Common myeloid progenitor, CD34-positive (primary cell): ENCODE measurements at regions not wholly inside any gene's neighbourhood (a gene's known extent, or its start where the extent isn't known, plus 50 kb on each side); places are given as distances from the start of the nearest gene placed in this dataset.

ENCODE experiments used
- CTCF ChIA-PET: fragments of 350-600 bp; sonication (Branson Sonifier 250); formaldehyde crosslinking; loops from one replicate; lab custom pipeline; 2021; ENCODE audit warnings: antibody characterized with exemption; lab: Charles Lee
- POLR2A ChIA-PET: fragments of 350-600 bp; sonication (Branson Sonifier 250); formaldehyde crosslinking; loops from one replicate; lab custom pipeline; 2021; ENCODE audit warnings: antibody characterized with exemption; lab: Charles Lee
- DNase-seq, 3 donors: peaks; one replicate each; pipeline versions ENCODE4 v3.0.0 to v3.0.0-alpha.2; 2013
- H3K27ac ChIP-seq, 2 experiments: 1 replicate in 1 of 2; 2 replicates in 1 of 2; pipeline ENCODE4 v1.7.0; 2013; ENCODE audit warnings: inconsistent platforms in 2 of 2, low read length in 2 of 2, mild to moderate bottlenecking in 2 of 2, low read depth in 1 of 2, moderate library complexity in 1 of 2; ENCODE audit not compliant: severe bottlenecking in 2 of 2, insufficient read depth in 1 of 2, poor library complexity in 1 of 2
- H3K27me3 ChIP-seq, 5 experiments: replicated peaks in 2 of 5; 1 replicate in 3 of 5; 2 replicates in 2 of 5; pipeline versions ENCODE4 v1.6.1 to v1.7.0; 2013; ENCODE audit warnings: low read length in 4 of 5, mild to moderate bottlenecking in 2 of 5, moderate library complexity in 2 of 5, inconsistent platforms in 1 of 5; ENCODE audit not compliant: insufficient read depth in 5 of 5, control insufficient read depth in 4 of 5
- H3K36me3 ChIP-seq, 4 experiments: 1 replicate in 2 of 4; 2 replicates in 2 of 4; pipeline versions ENCODE4 v1.6.1 to v1.7.0; 2013; ENCODE audit warnings: low read length in 3 of 4, control low read depth in 1 of 4, mild to moderate bottlenecking in 1 of 4; ENCODE audit not compliant: control insufficient read depth in 4 of 4, insufficient read depth in 4 of 4
- H3K4me1 ChIP-seq, 4 experiments: 1 replicate in 3 of 4; 2 replicates in 1 of 4; pipeline versions ENCODE4 v1.6.1 to v1.7.1; 2013; ENCODE audit warnings: low read length in 3 of 4, mild to moderate bottlenecking in 3 of 4, control low read depth in 1 of 4, inconsistent platforms in 1 of 4, moderate library complexity in 1 of 4; ENCODE audit not compliant: control insufficient read depth in 4 of 4, insufficient read depth in 4 of 4; ENCODE audit errors: control extremely low read depth in 1 of 4
- H3K4me3 ChIP-seq, 7 experiments: 1 replicate in 4 of 7; 2 replicates in 3 of 7; pipeline versions ENCODE4 v1.5.1 to v1.7.0; 2013; ENCODE audit warnings: mild to moderate bottlenecking in 7 of 7, low read length in 6 of 7, moderate library complexity in 6 of 7, inconsistent platforms in 2 of 7, low read depth in 2 of 7, control low read depth in 1 of 7; ENCODE audit not compliant: insufficient read depth in 4 of 7, control insufficient read depth in 1 of 7; ENCODE audit errors: extremely low read depth in 1 of 7
- H3K9me3 ChIP-seq, 5 experiments: 1 replicate in 4 of 5; 2 replicates in 1 of 5; pipeline versions ENCODE4 v1.6.1 to v1.7.1; 2013; ENCODE audit warnings: low read length in 4 of 5, mild to moderate bottlenecking in 2 of 5, inconsistent platforms in 1 of 5, low read depth in 1 of 5, moderate library complexity in 1 of 5; ENCODE audit not compliant: control insufficient read depth in 4 of 5, insufficient read depth in 2 of 5; ENCODE audit errors: control extremely low read depth in 1 of 5
- WGBS: methylation state at CpG from one replicate; pipeline ENCODE4 v1.1.5; 2013; ENCODE audit not compliant: insufficient coverage; 5-methylcytosine and 5-hydroxymethylcytosine counted together

DNA sequence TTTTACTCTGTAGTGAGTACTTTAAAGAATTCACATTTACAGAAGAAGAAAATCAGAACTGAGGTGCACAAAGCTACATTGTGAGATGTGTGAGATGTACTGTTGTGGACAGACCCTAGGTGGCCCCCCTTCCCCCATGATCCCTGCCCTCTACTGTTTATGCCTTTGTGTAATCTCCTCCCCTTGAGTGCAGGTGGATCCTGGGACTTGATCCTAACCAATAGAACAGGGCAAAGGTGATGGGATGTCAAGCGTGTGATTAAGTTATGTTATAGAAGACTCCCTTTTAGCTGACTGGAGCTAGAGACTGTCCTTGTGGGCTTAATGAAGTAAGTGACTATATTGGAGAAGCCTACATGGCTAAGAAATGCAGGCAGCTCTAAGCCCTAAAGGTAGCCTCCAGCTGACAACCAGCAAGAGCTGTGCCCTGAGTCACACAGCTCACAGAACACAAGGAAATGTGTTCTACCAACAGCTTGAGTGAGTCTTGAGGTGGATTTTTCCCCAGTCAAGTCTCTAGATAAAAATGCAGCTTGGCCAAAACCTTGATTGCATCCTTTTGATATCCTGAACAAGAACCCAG lies 225.2 kb upstream of the LEF1 start:
- POLR2A ChIA-PET: interaction anchor here (0.6 kb wide), 1 partner anchor 9 kb away, joined by 3 read pairs; no protein-coding TSS in a partner anchor
- H3K4me3 ChIP-seq: no peak overlapping the region
- no peak overlapping the region for H3K27ac ChIP-seq
- CTCF ChIA-PET: no interaction called here
- 100% methylated on average over 1 of the region's 1 CpG for WGBS
- H3K36me3 ChIP-seq: no peaks in the 10 kb centered on the region
- no peaks in the 10 kb centered on the region for H3K4me1 ChIP-seq
- no peaks in the 10 kb centered on the region for H3K9me3 ChIP-seq
- no peak for DNase-seq
- H3K27me3 ChIP-seq: no peaks in the 10 kb centered on the region

DNA sequence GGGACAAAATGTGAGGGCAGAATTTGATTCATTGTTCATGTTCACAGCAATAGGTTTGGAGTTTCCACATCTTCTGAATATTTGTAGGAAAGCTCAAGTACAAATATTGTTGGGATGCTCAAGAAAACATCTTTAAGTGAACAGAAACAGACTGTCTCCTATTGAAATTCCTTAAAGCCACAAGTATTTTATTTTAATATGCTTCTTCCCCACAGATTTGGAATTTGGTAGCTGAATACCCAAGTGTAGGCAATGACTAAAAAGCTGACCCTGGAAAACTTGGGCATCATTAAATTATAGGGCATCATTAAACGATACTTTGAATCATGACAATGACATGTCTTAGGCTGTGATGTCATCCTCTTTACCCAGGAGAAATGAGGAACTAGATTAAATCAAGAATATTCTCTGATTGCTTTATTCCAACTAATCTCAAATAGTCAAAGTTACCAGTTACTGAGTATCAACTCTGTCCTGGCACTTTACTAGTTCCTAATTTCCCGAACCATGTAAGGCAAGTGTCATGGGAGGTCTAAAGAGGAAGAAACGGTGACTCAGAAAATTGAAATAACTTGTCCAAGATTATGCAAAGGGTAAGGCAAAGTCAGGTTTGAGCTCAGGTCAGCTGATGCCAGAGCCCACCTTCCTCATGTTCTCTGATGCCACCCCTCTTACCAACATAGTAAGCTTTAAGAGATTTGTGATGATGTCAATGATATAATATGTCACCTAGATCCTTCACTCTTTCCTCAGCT lies 223.1 kb upstream of the LEF1 start:
- Histone ChIP-seq H3K27ac (no peak overlapping the region), H3K9me3 (no peaks in the 10 kb centered on the region), H3K36me3 (no peaks in the 10 kb centered on the region), H3K27me3 (no peaks in the 10 kb centered on the region), H3K4me1 (no peaks in the 10 kb centered on the region), H3K4me3 (no peak overlapping the region)
- DNase-seq: peak in 2 of 3 donors; percentile 14 to 26
- 73% methylated on average over 2 of the region's 3 CpGs for WGBS
- POLR2A ChIA-PET: no interaction called here
- CTCF ChIA-PET: interaction anchor here (0.6 to 1.1 kb wide), 2 partner anchors 54 to 121 kb away, joined by 3 read pairs; no protein-coding TSS in a partner anchor

DNA sequence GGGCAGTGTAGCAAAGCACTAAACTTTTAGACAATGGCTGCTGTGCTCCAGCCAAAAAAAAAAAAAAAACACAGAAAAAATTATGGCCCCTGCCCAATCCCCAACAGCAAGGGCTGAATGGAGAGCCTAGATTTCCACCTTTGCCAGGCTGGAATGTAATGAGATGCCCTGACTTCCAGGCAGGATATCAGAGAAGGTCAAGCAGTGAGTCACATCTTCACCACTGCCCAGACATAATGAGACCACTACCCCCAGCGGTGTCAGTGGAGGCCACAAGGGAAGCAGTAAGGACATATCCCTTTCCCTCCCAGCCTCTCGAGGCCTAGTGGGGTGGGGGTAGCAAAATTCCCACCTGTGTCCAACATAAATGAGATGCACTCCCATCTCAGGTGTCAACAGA lies 216.3 kb upstream of the LEF1 start:
- H3K4me1 ChIP-seq: no peaks in the 10 kb centered on the region
- H3K9me3 ChIP-seq: peaks cover 0 to 5% (median 0%) of the 10 kb centered on the region in 5 experiments
- H3K4me3 ChIP-seq: no peak overlapping the region
- no peak overlapping the region for H3K27ac ChIP-seq
- no peak for DNase-seq
- ChIA-PET POLR2A (no interaction called here), CTCF (interaction anchor here (0.6 to 1.0 kb wide), 2 partner anchors 10 to 37 kb away, joined by 3 read pairs; no protein-coding TSS in a partner anchor)
- WGBS: 100% methylated on average over 1 of the region's 2 CpGs
- H3K27me3 ChIP-seq: no peaks in the 10 kb centered on the region
- H3K36me3 ChIP-seq: no peaks in the 10 kb centered on the region

DNA sequence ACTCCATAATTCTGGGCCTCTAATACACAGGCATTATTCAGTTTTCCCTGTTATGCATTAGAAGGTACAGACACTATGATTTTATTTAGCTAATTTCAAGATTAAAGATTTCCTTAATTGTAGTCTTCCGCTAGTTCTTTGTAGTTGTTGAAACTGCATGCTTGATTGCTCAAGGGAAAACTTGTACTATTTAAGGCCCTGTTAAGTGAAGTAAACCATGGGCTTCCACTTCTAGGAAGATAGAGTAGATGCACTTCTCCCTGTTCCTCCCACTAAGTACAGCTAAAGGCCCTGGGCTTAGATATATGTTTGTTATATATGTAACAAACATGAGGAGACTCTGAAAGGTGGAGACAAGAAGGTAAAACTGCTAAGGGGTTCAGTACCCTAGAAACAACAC lies 215.8 kb upstream of the LEF1 start:
- peaks cover 0 to 6% (median 4%) of the 10 kb centered on the region in 5 experiments for H3K9me3 ChIP-seq
- no peaks in the 10 kb centered on the region for H3K4me1 ChIP-seq
- DNase-seq: no peak
- WGBS: no CpG with 5 or more reads among the region's 1 CpG
- no peaks in the 10 kb centered on the region for H3K36me3 ChIP-seq
- POLR2A ChIA-PET: no interaction called here
- CTCF ChIA-PET: interaction anchor here (0.6 to 1.0 kb wide), 2 partner anchors 9 to 37 kb away, joined by 3 read pairs; no protein-coding TSS in a partner anchor
- H3K27ac ChIP-seq: no peak overlapping the region
- no peaks in the 10 kb centered on the region for H3K27me3 ChIP-seq
- H3K4me3 ChIP-seq: no peak overlapping the region

DNA sequence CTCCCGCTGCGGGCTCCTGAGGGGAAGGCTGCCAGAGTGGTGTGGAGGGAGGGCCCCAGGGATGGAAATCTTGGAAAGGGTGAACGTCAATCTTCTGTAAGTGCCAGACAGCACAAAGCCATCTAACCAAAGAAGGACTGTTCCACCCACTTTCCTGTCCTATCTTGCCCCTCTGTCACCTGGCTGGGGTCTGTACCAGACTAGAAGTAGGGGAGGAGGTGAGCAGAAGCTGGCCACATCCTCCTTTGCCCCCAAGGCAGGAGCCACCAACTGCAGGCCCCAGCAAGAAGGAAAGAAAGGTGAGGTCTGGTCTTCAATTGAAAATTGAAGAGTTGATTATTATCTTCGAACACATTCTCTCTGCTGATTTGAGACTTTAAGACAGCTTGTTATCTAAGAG lies 214.4 kb upstream of the LEF1 start:
- H3K36me3 ChIP-seq: no peaks in the 10 kb centered on the region
- H3K9me3 ChIP-seq: peaks cover 0 to 6% (median 4%) of the 10 kb centered on the region in 5 experiments
- no peak for DNase-seq
- no peak overlapping the region for H3K27ac ChIP-seq
- no peaks in the 10 kb centered on the region for H3K4me1 ChIP-seq
- 100% methylated on average over 2 of the region's 4 CpGs for WGBS
- H3K27me3 ChIP-seq: no peaks in the 10 kb centered on the region
- ChIA-PET CTCF (no interaction called here), POLR2A (no interaction called here)
- no peak overlapping the region for H3K4me3 ChIP-seq

DNA sequence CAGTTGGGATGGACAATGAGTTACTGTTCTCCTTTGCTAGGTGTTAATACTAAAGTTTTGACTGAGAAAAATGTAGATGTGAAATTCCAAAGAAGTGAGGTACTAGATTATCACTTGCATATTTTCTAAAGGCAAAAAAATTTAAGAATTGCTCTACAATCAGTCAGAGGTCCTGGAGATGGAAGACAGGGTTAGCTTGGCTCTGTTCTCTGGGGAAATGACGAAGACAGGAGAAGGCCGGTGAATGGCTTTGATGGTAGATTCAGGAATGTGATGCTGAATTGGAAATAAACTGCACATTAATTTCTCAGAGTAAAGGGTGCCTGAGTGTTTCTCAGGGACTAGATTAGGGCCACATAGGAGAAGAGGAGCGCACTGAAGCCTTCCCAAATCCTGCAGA lies 214.0 kb upstream of the LEF1 start:
- no peak overlapping the region for H3K27ac ChIP-seq
- H3K4me3 ChIP-seq: no peak overlapping the region
- peaks cover 0 to 6% (median 4%) of the 10 kb centered on the region in 5 experiments for H3K9me3 ChIP-seq
- H3K4me1 ChIP-seq: no peaks in the 10 kb centered on the region
- ChIA-PET CTCF (no interaction called here), POLR2A (no interaction called here)
- no peaks in the 10 kb centered on the region for H3K27me3 ChIP-seq
- WGBS: 92% methylated on average over 3 of the region's 3 CpGs
- DNase-seq: no peak
- no peaks in the 10 kb centered on the region for H3K36me3 ChIP-seq

DNA sequence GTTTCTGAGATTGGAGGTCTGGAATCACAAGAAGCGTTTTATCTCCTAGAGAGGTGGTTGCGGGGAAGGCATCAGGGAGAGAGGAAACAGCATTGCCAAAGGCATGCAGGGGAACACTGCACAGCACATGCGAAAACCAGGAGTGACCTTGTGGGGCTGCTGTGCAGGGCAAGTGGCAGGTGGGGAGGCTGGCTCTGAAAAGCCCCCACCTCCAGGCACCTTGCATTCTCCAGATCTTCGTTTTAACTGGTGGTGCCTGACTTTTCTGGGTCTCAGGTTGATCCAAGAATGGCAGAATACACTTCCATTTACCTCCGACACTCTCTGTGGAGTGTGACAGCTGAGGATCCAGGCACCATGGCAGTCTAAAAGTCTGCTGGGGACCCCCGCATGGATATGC lies 209.4 kb upstream of the LEF1 start:
- H3K4me1 ChIP-seq: no peaks in the 10 kb centered on the region
- CTCF ChIA-PET: no interaction called here
- POLR2A ChIA-PET: no interaction called here
- H3K36me3 ChIP-seq: no peaks in the 10 kb centered on the region
- no peak overlapping the region for H3K4me3 ChIP-seq
- DNase-seq: no peak
- WGBS: 97% methylated on average over 5 of the region's 6 CpGs
- H3K9me3 ChIP-seq: peaks cover 0 to 6% (median 4%) of the 10 kb centered on the region in 5 experiments
- no peaks in the 10 kb centered on the region for H3K27me3 ChIP-seq
- H3K27ac ChIP-seq: no peak overlapping the region
